ENCODE measurements at regions not wholly inside any gene's neighbourhood (a gene's known extent, or its start where the extent isn't known, plus 50 kb on each side); places are given as distances from the start of the nearest gene placed in this dataset.
"Not testable (repeated sequence)": the region's sequence is repeated elsewhere in the genome, so short reads cannot be mapped to it uniquely, and the experiment has no call there.

DNA sequence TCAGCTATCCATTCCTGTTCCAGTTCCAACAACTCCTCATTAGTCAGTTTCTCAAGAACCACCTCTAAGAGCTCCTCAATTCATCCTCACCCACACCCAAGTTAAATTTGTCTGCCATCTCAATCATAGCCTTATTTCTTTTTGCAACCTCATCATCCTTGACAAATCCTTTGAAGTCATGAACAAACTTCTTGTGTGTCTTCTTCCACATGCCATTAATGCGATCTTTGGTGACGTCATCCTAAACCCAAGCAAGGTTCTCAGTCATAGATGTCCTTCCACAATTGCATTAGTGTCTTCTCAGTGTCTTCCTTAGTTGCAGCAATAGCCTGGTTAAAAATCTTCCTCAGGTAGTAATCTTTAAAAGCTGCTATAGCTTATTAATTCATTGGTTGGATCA is 71.2 kb upstream of the FSIP2 start:
- no peak for DNase-seq

DNA sequence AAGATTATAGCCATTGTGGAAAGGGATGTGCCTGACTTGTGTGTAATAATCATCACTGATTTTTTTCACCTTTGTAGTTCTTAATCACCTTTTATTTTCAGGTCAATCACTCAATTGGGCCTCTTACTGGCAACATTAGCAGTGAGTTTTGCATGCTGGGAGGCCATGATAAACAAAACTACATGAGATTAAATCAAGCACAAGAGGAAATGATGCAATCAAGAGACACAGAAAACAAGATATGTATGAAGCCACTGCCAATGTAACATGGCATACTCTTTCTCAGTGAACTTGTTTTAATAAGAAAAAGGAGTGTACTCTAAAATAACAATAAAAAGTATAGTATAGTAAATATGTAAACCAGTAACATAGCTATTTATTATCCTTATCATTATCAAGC is 69.9 kb upstream of the FSIP2 start:
- no peak for DNase-seq

DNA sequence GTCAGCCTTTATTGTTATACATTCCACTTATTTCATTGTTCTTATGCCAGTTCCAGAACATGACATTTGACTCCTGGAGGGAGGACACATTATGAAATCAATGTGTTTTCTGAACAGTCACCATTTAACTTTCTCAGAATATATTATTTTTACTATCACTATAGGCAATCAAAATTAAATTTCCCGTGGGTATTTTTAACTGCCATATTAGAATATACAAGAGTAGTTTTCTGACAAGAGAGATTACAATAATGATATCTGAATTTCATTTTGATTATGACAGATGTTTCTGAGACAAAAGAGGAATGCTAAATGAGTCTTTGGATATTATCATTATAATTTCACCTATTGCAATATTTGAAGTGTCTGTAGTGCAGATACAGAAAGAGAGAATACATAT is 64.4 kb upstream of the FSIP2 start:
- DNase-seq = no peak

DNA sequence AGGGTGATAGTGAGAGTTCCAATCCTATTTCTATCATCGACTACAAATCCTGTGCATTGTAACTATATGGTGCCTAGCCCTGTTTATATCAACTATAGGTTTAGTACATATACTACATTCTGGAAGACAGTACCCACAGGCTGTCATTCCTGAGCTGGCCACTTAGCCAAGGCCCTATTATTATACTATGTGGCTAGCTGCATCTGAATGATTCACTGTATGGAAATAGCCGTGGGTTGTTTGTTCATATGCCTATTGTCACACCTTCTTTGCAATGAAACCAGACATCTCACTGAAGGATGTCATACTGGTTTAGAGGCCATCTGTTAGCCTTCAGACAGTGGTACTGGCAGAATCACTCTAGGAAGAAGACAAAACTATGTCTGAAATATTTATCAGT is 62.3 kb upstream of the FSIP2 start:
- DNase-seq = no peak

DNA sequence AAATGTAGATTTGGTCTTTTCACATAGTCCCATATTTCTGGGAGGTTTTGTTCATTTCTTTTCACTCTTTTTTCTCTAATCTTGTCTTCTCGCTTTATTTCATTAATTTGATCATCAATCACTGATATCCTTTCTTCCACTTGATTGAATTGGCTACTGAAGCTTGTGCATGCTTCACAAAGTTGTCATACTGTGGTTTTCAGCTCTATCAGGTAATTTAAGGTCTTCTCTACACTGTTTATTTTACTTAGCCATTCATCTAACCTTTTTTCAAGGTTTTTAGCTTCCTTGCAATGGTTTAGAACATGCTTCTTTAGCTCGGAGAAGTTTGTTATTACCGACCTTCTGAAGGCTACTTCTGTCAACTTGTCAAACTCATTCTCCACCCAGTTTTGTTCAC is 51.6 kb upstream of the FSIP2 start:
- DNase-seq = not testable (repeated sequence)

DNA sequence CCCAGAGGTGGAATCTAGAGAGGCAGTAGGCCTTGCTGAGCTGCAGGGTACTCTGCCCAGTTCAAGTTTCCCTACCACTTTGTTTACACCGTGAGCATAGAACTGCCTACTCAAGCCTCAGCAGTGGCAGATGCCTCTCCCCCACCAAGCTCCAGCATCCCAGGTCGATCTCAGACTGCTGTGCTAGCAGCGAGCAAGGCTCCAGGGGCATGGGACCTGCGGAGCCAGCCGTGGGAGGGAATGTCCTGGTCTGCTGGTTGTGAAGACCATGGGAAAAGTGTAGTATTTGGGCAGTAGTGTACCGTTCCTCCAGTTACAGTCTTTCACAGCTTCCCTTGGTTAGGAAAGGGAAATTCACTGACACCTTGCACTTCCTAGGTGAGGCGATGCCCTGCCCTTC is 50.6 kb upstream of the FSIP2 start:
- DNase-seq = no peak
